Lower leg skin (tissue), 4 donors: ENCODE measurements at regions not wholly inside any gene's neighbourhood (a gene's known extent, or its start where the extent isn't known, plus 50 kb on each side); places are given as distances from the start of the nearest gene placed in this dataset.

Experiments used
- DNase-seq, 2 donors: peaks; one replicate each; pipeline ENCODE4 v3.0.0-alpha.2; 2019; ENCODE audit warnings: low spot score in 2 of 2
- H3K4me3 ChIP-seq: fragments of 200-600 bp; sonication (generic); 2 replicates; pipeline ENCODE4 v1.5.1; 2017; ENCODE audit warnings: mild to moderate bottlenecking, low read depth; ENCODE audit not compliant: poor library complexity, severe bottlenecking
- POLR2A ChIP-seq, 2 donors: fragments of 450-650 bp; IDR thresholded peaks; one replicate each; pipeline ENCODE4 v1.6.1; 2016 to 2017; ENCODE audit warnings: antibody characterized with exemption in 2 of 2, mild to moderate bottlenecking in 1 of 2, moderate library complexity in 1 of 2
- WGBS, 2 donors: methylation state at CpG; one replicate each; pipeline ENCODE4 v1.1.5; 2018; 5-methylcytosine and 5-hydroxymethylcytosine counted together
- intact Hi-C: fragments of 100-400 bp; cut with DNase I; formaldehyde crosslinking; loops from one replicate; pipeline ENCODE4 v1.15.0; 2023; ENCODE audit warnings: low total_unique reads
- TF ChIP-seq, protein P1 (sequence below), 3 donors: fragments of 450-650 bp; IDR thresholded peaks; one replicate each; pipeline ENCODE4 v1.5.1; 2016; ENCODE audit warnings: antibody characterized with exemption in 3 of 3, mild to moderate bottlenecking in 3 of 3, moderate library complexity in 2 of 3

- TF ChIP-seq, protein P1, sequence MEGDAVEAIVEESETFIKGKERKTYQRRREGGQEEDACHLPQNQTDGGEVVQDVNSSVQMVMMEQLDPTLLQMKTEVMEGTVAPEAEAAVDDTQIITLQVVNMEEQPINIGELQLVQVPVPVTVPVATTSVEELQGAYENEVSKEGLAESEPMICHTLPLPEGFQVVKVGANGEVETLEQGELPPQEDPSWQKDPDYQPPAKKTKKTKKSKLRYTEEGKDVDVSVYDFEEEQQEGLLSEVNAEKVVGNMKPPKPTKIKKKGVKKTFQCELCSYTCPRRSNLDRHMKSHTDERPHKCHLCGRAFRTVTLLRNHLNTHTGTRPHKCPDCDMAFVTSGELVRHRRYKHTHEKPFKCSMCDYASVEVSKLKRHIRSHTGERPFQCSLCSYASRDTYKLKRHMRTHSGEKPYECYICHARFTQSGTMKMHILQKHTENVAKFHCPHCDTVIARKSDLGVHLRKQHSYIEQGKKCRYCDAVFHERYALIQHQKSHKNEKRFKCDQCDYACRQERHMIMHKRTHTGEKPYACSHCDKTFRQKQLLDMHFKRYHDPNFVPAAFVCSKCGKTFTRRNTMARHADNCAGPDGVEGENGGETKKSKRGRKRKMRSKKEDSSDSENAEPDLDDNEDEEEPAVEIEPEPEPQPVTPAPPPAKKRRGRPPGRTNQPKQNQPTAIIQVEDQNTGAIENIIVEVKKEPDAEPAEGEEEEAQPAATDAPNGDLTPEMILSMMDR (IDR thresholded peaks at IDR 0.05) = no peak
- no peak for TF ChIP-seq POLR2A (IDR thresholded peaks at IDR 0.05)
- DNase-seq = no peak
- no peak overlapping the region for H3K4me3 ChIP-seq
- intact Hi-C loops = no loop called here
Observed at GRCh38 chr20:40245829-40246228, 443.2 kb downstream of the MAFB start.

- WGBS, 2 donors = 91 to 96% methylated on average over 4 of the region's 4 CpGs
- intact Hi-C loops = no loop called here
- TF ChIP-seq, protein P1 (IDR thresholded peaks at IDR 0.05) = no peak
Observed at GRCh38 chr20:40244286-40244685, 444.8 kb downstream of the MAFB start.

DNA sequence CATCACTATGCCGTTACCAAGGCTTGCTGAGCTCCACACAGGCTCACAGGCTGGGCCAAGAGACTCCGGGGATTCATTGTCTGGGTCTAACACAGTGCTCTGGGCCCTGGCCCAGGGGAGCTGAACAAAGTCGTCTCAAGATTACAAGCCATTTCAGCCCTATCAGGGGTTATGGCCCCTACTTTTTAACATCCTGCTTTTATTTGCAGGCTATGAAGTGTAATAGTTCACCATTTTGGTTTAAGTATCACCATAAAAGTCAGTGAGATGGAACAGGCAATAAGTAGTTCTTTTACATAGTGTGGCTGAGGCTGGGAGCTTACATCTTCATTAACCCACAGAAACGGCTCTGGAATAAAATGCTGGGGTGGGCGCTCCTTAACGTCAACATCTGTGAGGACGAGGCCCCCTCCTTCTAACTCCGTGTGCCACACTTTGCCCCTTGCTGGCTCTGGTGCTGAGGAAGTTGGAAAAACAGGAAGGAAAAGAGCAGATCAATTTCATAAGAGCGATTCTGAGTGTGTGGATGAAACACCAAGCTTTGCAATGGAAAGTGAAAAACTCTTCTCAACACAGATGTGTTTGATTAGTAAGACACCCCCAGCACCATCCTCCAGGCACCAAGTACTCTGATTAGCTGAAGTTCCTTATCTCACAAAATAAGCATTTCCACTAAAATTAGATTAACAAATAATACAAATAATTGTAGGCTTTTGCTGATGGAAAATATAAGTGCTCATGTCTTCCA lies 447.3 kb downstream of the MAFB start:
- 67 to 75% methylated on average over 9 of the region's 9 CpGs for WGBS, 2 donors
- no peak for DNase-seq
- H3K4me3 ChIP-seq = no peak overlapping the region
- intact Hi-C loops = no loop called here
- TF ChIP-seq, protein P1 (IDR thresholded peaks at IDR 0.05) = no peak
- TF ChIP-seq POLR2A (IDR thresholded peaks at IDR 0.05) = no peak

More at GRCh38 chr20:40244286-40244685, 444.8 kb downstream of the MAFB start:
- H3K4me3 ChIP-seq = no peak overlapping the region
- DNase-seq = no peak

- H3K4me3 ChIP-seq = no peak overlapping the region
- intact Hi-C loops = no loop called here
- WGBS, 2 donors = 88 to 91% methylated on average over 3 of the region's 3 CpGs
- DNase-seq = no peak
- TF ChIP-seq, protein P1 (IDR thresholded peaks at IDR 0.05) = no peak
- TF ChIP-seq POLR2A (IDR thresholded peaks at IDR 0.05) = no peak
Observed at GRCh38 chr20:40238511-40238910, 450.5 kb downstream of the MAFB start.

DNA sequence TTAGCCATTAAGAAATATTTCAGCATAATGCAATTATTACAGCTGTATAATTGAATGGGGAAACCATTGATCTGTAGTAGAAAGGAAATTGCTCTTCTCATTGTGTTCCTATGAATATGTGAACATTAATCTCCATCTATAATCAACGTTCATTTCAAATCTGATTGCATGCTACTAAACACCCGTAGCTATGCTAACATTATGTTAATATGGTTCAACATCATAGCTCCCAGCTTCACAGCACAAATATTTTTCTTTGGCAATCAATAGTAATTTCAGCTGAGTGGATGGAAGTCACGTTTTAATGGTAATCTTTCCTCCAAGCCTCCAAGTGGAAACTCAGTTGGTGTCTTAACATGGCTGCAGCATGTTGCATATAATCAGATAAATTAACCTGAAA lies 454.4 kb downstream of the MAFB start:
- H3K4me3 ChIP-seq = no peak overlapping the region
- DNase-seq = no peak
- WGBS, 2 donors = 73 to 77% methylated on average over 3 of the region's 3 CpGs
- intact Hi-C loops = no loop called here
- TF ChIP-seq POLR2A (IDR thresholded peaks at IDR 0.05) = no peak
- TF ChIP-seq, protein P1 (IDR thresholded peaks at IDR 0.05) = no peak

GRCh38 chr20:40233406-40233805 lies 455.6 kb downstream of the MAFB start:
- H3K4me3 ChIP-seq = no peak overlapping the region
- WGBS, 2 donors = 51 to 54% methylated on average over 3 of the region's 3 CpGs
- TF ChIP-seq POLR2A (IDR thresholded peaks at IDR 0.05) = no peak
- TF ChIP-seq, protein P1 (IDR thresholded peaks at IDR 0.05) = no peak
- DNase-seq = no peak
- intact Hi-C loops = no loop called here
